ENCODE measurements at regions not wholly inside any gene's neighbourhood (a gene's known extent, or its start where the extent isn't known, plus 50 kb on each side); places are given as distances from the start of the nearest gene placed in this dataset.
A peak's percentile ranks its signal among the peaks of the same experiment; 100 is the strongest.

DNA sequence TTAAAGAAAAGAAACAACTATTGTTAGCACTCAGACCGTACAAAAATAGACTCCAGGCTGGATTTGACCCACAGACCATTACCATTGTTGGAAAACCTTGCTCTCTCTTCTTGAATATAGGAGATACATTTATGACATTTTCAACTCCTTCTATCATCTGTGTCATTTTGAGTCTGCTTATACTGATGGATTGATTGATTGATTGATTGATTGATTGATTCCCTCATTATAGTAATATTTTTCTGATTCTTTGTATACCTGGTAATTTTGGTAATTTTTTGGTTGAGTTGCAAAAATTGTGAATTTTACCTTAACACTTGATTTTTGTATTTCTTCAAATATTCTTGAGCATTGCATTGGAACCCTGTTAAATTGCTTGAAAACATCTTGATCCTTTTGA is 114.2 kb upstream of the KLHL29 start:
- TF ChIP-seq, protein P1, sequence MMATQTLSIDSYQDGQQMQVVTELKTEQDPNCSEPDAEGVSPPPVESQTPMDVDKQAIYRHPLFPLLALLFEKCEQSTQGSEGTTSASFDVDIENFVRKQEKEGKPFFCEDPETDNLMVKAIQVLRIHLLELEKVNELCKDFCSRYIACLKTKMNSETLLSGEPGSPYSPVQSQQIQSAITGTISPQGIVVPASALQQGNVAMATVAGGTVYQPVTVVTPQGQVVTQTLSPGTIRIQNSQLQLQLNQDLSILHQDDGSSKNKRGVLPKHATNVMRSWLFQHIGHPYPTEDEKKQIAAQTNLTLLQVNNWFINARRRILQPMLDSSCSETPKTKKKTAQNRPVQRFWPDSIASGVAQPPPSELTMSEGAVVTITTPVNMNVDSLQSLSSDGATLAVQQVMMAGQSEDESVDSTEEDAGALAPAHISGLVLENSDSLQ (IDR thresholded peaks at IDR 0.05) = peak; percentile 64
- TF ChIP-seq FOXA1 (IDR thresholded peaks at IDR 0.05) = no peak

DNA sequence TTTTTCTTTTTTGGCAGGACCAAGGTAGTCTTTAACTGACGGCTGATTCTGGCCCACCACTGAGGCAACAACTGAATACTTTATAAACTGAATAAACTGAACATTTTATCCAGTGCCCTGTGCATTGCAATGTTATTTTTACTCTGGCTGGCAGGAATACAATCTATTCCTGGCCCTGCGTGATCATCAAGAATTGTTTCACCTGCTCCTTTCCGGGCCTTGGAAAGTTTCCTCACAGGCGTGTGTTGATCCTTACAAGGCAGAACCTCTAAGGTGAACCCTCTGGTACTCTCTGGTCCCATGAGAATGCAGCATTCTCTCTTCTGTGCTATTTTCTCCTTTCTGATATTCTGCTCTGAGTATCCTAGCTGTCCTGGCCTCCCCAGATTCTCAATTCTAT is 113.7 kb upstream of the KLHL29 start:
- TF ChIP-seq NFRKB (IDR thresholded peaks at IDR 0.05) = no peak
- no peak for TF ChIP-seq ZNF384 (IDR thresholded peaks at IDR 0.05)
- TF ChIP-seq FOXM1 (IDR thresholded peaks at IDR 0.05; ENCODE audit: borderline replicate concordance) = no peak
- no peak for TF ChIP-seq FOXK2 (IDR thresholded peaks at IDR 0.05)
- TF ChIP-seq SP1 (IDR thresholded peaks at IDR 0.05) = no peak
- no peak for TF ChIP-seq CTBP1 (IDR thresholded peaks at IDR 0.05; ENCODE audit: borderline replicate concordance)
- no peak for TF ChIP-seq L3MBTL2 (conservative IDR thresholded peaks at IDR 0.05)
- no peak for TF ChIP-seq LEF1 (IDR thresholded peaks at IDR 0.05; ENCODE audit: borderline replicate concordance)
- no peak for TF ChIP-seq BHLHE40 (IDR thresholded peaks at IDR 0.05; ENCODE audit: borderline replicate concordance)
- TF ChIP-seq ELF4 (IDR thresholded peaks at IDR 0.05) = no peak
- TF ChIP-seq, protein P1 (IDR thresholded peaks at IDR 0.05) = no peak
- no peak for TF ChIP-seq FOXA1 (IDR thresholded peaks at IDR 0.05)
- TF ChIP-seq TARDBP (IDR thresholded peaks at IDR 0.05) = no peak
- TF ChIP-seq HDGF (IDR thresholded peaks at IDR 0.05; ENCODE audit: borderline replicate concordance) = no peak
- TF ChIP-seq ARNT (IDR thresholded peaks at IDR 0.05) = no peak
- ChIA-PET CTCF (no interaction called here), POLR2A (no interaction called here)
- DNase-seq (ENCODE audit: extremely low spot score) = no peak

More for the DNA sequence above, 114.2 kb upstream of the KLHL29 start:
- CTCF ChIA-PET = no interaction called here
- no peak for DNase-seq (ENCODE audit: extremely low spot score)
- POLR2A ChIA-PET = no interaction called here

DNA sequence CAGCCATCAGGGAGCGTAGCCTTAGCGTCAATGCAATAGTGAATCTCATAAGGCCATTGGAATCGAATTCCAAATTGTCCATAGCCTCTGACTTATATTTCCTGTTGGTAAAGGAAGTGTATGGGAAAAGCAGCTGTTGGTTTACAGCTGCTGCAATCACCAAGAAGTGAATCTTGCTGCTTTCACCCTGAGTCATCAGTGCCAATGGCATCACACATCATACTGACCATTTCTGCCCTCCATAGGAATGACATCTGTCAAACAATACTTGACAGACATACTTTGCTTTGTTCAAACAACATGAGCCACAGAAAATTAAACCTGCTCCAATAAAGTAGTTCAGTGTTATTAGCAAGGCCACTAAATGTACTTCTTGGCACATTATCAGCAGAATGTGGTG is 111.2 kb upstream of the KLHL29 start:
- ChIA-PET POLR2A (no interaction called here), CTCF (no interaction called here)
- no peak for DNase-seq (ENCODE audit: extremely low spot score)
- TF ChIP-seq CTBP1 (IDR thresholded peaks at IDR 0.05; ENCODE audit: borderline replicate concordance) (no peak), ZNF384 (IDR thresholded peaks at IDR 0.05) (no peak), HDGF (IDR thresholded peaks at IDR 0.05; ENCODE audit: borderline replicate concordance) (no peak), ARNT (IDR thresholded peaks at IDR 0.05) (no peak), TARDBP (IDR thresholded peaks at IDR 0.05) (no peak), L3MBTL2 (conservative IDR thresholded peaks at IDR 0.05) (no peak), FOXK2 (IDR thresholded peaks at IDR 0.05) (no peak), FOXA1 (IDR thresholded peaks at IDR 0.05) (no peak), NFRKB (IDR thresholded peaks at IDR 0.05) (no peak), SUZ12 (IDR thresholded peaks at IDR 0.05) (no peak), SP1 (IDR thresholded peaks at IDR 0.05) (no peak), BHLHE40 (IDR thresholded peaks at IDR 0.05; ENCODE audit: borderline replicate concordance) (no peak), LEF1 (IDR thresholded peaks at IDR 0.05; ENCODE audit: borderline replicate concordance) (no peak), FOXM1 (IDR thresholded peaks at IDR 0.05; ENCODE audit: borderline replicate concordance) (no peak)

DNA sequence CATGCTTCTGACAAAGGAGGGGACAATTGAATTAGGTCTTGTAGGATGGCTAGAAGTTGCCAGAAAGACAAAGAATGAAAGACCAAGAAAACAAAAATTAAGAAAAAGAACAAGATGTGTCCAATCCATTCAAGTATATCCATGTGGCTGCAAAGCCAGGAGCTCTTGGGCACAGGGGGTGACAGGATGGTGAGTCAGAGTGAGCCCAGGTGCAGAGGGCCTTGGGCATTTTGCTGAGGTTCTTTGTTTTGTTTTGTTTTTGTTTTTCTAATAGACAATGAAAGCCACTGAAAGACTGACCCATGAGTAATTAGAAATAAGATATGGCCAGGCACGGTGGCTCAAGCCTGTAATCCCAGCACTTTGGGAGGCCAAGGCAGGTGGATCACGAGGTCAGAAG is 104.6 kb upstream of the KLHL29 start:
- ChIA-PET POLR2A (no interaction called here), CTCF (no interaction called here)
- no peak for DNase-seq (ENCODE audit: extremely low spot score)
- TF ChIP-seq BHLHE40 (IDR thresholded peaks at IDR 0.05; ENCODE audit: borderline replicate concordance) (no peak), ARNT (IDR thresholded peaks at IDR 0.05) (no peak), FOXA1 (IDR thresholded peaks at IDR 0.05) (no peak), FOXM1 (IDR thresholded peaks at IDR 0.05; ENCODE audit: borderline replicate concordance) (no peak), HDGF (IDR thresholded peaks at IDR 0.05; ENCODE audit: borderline replicate concordance) (no peak), SP1 (IDR thresholded peaks at IDR 0.05) (no peak), SUZ12 (IDR thresholded peaks at IDR 0.05) (no peak), ZNF384 (IDR thresholded peaks at IDR 0.05) (no peak), CTBP1 (IDR thresholded peaks at IDR 0.05; ENCODE audit: borderline replicate concordance) (no peak), TARDBP (IDR thresholded peaks at IDR 0.05) (no peak), L3MBTL2 (conservative IDR thresholded peaks at IDR 0.05) (no peak), LEF1 (IDR thresholded peaks at IDR 0.05; ENCODE audit: borderline replicate concordance) (no peak), FOXK2 (IDR thresholded peaks at IDR 0.05) (no peak), ELF4 (IDR thresholded peaks at IDR 0.05) (no peak), NFRKB (IDR thresholded peaks at IDR 0.05) (no peak)
- TF ChIP-seq, protein P1 (IDR thresholded peaks at IDR 0.05) = no peak

DNA sequence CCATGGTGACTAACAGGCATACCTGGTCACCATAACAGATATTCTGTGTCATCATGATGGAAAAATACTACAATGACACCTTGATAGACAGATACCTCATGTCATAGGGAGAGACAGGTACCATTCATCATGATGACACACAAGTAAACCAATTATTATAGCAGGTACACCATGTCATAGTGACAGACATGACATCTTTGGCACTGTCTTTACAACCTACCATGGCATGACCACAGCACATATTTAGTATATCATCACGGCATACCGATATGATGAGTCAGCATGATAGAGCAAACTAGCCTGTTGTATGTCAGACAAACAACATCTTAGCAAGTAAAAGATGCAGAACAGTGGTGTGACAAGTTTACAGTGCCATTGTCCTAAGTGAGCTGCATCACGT is 101.3 kb upstream of the KLHL29 start:
- ChIA-PET POLR2A (no interaction called here), CTCF (interaction anchor here (1.4 kb wide), 1 partner anchor 29 kb away, joined by 3 read pairs; no protein-coding TSS in a partner anchor)
- TF ChIP-seq SP1 (IDR thresholded peaks at IDR 0.05) (no peak), HDGF (IDR thresholded peaks at IDR 0.05; ENCODE audit: borderline replicate concordance) (no peak), SUZ12 (IDR thresholded peaks at IDR 0.05) (no peak), LEF1 (IDR thresholded peaks at IDR 0.05; ENCODE audit: borderline replicate concordance) (no peak), FOXM1 (IDR thresholded peaks at IDR 0.05; ENCODE audit: borderline replicate concordance) (no peak), L3MBTL2 (conservative IDR thresholded peaks at IDR 0.05) (no peak), FOXA1 (IDR thresholded peaks at IDR 0.05) (no peak), ZNF384 (IDR thresholded peaks at IDR 0.05) (no peak), ARNT (IDR thresholded peaks at IDR 0.05) (no peak), CTBP1 (IDR thresholded peaks at IDR 0.05; ENCODE audit: borderline replicate concordance) (no peak), TARDBP (IDR thresholded peaks at IDR 0.05) (no peak), NFRKB (IDR thresholded peaks at IDR 0.05) (no peak), FOXK2 (IDR thresholded peaks at IDR 0.05) (no peak), ELF4 (IDR thresholded peaks at IDR 0.05) (no peak), BHLHE40 (IDR thresholded peaks at IDR 0.05; ENCODE audit: borderline replicate concordance) (no peak)
- TF ChIP-seq, protein P1 (IDR thresholded peaks at IDR 0.05) = no peak
- DNase-seq (ENCODE audit: extremely low spot score) = no peak
